GM19099 (cell line): ENCODE measurements at regions not wholly inside any gene's neighbourhood (a gene's known extent, or its start where the extent isn't known, plus 50 kb on each side); places are given as distances from the start of the nearest gene placed in this dataset.

Source experiments
- POLR2A ChIP-seq: IDR thresholded peaks from 3 replicates; pipeline ENCODE4 v1.6.1; 2011; ENCODE audit warnings: low read depth; ENCODE audit not compliant: insufficient read length; ENCODE audit errors: extremely low read depth

DNA sequence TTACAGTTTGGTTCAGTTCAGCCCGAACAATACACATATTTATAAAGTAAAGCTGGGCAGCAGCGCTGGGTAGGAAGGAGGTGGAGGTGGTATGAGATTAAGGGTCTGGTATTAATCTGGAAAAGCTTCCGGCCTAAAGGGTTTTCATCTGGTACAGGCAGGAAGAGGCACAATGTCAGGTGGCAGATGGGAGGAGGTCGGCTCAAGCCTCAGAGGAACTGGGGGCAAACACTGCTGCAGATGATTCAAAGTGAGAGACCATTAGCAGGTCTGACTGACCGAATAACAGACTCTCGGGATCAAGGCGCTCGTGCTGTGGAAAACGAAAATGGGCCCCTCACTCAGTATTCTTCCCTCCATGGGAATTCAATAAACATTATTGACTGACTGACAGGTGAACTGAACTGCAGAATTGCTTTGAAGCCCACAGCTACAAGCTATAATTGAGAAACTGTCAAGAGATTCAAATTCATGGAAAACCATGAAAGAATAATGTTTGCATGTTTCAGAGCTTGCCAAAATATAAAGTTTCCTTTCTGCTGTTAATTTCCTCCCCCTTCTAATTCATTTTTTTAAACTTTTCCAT, 75.3 kb downstream of the TMEM167A start:
- no peak for TF ChIP-seq POLR2A

GRCh38 chr5:83000922-83001321, 76.3 kb downstream of the TMEM167A start:
- TF ChIP-seq POLR2A = no peak

DNA sequence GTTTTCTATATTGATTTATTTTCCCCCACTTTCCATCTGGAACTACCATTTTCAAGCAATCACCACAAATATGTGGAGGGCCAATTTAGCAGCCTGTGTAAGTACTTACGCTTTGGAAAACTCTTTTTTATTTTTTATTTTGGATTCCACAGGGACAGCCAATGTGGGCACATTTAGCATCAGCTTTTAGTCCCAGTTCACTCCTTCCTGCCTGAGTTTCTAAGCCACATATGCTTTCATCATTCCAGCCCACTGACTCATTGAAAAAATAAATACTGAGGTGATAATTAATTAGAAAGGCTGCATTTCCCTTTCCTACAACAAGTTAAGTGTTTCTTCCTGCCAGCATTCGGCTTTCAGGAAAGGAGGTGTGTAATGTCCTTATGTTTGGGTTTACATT, 76.8 kb downstream of the TMEM167A start:
- TF ChIP-seq POLR2A = no peak

DNA sequence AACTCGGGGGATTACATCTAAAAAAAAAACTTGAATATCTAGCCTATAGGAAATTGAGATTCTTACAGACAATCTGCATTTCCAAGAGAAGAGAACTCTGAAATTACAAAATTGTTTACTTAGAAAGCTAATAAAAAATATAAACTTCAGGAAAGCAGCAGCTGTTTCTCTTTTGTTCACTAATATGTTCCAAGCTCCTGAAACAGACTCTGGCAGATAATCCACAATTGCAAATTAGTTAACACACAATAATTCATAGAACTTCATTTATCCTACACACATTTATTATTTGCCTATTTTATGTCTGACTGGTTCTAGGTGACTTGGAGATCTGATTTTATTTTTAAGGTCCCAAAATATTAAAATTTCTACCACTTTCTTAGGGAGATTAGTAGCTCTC, 83.8 kb downstream of the TMEM167A start:
- no peak for TF ChIP-seq POLR2A

DNA sequence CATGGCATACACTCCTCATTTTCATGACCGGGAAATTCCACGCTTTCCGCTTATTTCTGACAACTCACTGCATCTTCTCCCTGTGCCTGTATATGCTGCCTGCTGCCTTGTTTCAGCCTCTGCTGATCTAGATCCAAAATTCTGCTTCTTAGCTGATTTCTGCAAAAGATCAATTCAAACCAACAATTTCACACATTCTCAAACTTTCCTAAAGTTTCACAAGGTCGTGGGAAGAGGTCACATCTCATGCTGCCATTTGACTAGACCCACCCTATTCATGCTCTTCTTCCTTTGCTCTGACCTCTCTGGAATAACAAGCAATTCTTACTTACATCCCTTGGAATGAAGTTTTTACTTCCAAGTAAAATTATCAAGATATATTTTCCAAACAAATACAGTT, 84.5 kb downstream of the TMEM167A start:
- TF ChIP-seq POLR2A = no peak

DNA sequence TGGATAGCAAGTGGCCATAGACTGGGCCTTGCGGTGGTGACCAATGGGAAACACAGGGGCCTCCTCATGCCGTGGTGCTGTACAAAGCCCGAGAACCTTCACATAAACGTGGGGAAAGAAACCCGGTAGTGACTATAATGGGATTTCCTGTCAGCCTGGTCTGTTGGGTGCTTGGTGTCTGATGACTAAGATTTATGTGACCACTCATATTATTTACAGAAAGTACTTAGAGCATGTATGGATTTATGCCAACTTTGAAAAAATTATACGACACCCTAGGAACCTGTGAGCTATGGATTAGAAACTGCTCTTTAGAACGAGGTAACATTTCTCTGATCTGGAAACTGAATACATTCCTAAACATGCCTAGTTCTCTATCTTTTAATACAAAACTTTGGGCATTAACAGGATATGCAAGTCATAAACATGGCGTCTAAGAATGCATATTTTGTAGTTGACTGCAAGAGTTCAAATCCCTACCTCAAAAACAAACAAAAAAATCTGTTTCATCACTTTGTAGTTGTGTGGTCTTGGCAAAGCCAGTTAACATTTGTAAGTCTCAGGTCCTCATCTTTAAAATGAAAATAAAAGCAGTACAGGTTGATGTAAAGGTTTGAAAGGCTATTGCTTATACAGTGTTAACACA, 85.4 kb downstream of the TMEM167A start:
- TF ChIP-seq POLR2A = no peak

DNA sequence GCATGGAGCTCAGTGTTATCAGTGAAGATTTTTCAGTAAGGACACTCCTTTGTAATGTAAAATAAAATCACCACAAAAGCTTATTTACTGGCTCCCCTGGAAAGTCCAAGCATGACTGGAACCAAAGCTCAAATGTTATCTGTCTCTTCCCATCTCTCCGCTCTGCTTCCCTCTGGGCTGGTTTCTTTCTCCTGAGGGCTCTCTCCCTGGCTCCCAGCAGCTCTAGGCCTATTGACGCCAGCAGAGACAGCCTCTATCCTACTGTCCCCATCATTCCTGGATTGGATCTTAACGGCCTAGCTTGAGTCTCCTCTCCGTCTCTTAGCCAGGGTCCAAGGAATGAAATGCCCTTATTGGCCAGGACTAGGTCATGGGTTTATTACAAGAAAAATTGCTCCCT, 86.1 kb downstream of the TMEM167A start:
- no peak for TF ChIP-seq POLR2A

DNA sequence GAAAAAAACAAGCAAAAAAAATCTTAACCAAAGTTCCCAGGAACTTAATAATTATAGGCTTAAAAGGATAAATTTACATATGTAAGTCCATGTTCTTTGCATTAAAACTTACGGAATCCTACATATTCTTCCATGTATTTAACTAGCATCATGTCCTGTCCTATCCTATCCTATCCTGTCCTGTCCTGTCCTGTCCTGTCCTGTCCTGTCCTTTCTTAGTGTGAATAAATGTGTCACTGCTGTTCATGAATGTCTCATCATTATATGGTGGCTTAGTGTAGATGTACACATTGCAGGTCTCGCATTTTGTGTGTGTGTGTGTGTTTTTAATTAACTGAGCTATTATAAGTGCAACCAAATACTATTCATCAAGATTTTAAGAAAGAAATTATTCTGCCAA, 90.0 kb downstream of the TMEM167A start:
- TF ChIP-seq POLR2A = no peak

- no peak for TF ChIP-seq POLR2A
These were observed 90.8 kb downstream of the TMEM167A start for GRCh38 chr5:82986404-82986803.

DNA sequence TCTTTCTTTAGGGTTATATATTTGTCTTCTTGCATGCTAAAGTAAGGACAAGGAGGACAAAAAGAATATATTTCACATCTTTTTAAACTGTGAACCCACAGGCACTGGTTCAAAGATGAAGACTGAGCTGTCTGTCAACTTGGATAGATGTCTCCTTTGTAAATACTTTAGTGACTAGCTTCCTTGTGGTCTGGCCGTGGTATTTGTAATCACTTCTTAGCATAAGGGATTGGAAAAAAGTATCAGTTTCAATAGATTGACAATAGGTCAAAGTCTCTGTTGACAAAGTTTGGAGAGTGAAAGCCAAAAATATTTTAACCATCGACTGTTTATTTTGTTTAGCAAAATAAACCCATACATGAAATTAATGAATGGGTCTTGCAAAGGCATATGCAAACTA, 91.4 kb downstream of the TMEM167A start:
- TF ChIP-seq POLR2A = no peak

DNA sequence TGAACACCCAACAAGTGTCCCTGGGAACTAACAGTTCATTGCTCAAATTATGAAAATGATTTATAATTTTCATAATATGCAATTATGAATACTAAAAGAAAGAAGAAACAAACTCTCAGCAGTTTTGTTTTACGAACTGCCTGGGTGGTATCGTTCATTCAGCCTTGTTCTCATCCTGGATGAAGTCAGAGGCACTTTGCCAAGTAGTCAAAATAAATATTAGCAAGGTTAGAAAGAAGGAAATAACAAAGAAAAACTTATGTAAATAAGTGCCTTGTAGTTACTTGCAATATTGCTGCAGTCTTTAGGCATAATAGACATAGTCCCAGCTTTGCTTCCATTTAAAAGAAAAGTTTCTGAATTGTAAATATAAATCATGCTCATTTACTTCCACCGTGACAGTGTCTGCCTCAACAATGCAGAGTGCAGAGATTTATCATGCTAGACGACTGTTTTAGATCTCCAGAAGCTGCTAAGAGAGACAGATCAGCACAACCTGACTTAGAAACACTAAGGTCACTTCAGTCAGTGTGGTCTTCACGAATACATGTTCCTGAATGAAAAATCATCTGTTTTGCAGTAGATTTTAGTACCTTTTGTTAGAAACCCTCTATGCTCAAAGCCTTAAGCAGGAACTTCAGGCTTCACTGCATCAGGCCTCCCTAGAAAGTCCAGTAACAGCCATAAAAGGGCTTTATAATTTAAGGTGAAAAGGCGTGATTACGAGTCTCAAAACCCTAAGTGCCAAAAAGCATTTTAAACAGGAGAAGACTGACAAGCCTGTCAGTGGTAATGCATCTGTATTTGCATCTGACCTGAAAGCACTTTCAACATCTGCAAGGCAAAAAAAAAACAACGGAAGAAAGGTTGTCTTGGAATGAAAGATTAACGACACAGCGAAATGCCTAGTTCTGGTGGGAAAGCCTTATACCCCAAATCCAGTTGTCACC, 92.1 kb downstream of the TMEM167A start:
- no peak for TF ChIP-seq POLR2A

- TF ChIP-seq POLR2A = no peak
These were observed 94.3 kb downstream of the TMEM167A start for GRCh38 chr5:82982846-82983245.

DNA sequence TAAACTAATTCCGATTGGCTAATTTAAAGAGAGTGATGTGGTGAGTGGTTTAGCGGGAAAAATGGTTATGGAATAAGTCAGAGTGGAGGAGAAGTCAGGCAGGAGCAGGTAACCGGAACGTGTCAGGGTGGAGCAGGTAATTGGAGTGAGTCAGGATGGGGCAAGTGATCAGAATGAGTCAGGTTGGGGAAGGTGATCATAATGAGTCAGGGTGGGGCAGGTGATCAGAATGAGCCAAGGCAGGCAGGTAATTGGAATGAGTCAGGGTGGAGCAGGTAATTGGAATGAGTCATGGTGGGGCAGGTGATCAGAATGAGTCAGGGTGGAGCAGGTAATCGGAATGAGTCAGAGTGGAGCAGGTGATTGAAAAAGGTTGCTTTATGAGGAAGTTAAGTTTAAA, 101.4 kb downstream of the TMEM167A start:
- TF ChIP-seq POLR2A = no peak

DNA sequence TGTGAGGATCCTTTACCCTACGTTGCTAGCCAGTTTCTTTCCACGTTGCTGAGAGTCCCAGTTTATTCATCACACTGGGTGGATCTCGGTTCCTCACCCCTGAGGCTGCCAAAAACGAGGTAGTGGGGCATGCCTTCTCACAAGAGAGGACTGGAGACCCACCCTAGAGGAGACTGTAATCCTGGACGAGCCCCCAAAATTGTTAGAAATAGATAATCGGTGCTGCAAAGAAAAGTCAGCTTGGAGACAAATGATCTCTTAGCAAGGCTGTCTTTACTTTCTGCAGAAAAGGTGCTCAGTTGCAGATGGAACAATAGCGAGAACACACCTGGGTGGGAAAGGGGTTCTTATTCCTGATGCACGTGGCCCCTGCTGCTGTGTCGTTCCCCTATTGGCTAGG, 101.8 kb downstream of the TMEM167A start:
- TF ChIP-seq POLR2A = no peak

- no peak for TF ChIP-seq POLR2A
These were observed 105.3 kb downstream of the TMEM167A start for GRCh38 chr5:82971901-82972300.

DNA sequence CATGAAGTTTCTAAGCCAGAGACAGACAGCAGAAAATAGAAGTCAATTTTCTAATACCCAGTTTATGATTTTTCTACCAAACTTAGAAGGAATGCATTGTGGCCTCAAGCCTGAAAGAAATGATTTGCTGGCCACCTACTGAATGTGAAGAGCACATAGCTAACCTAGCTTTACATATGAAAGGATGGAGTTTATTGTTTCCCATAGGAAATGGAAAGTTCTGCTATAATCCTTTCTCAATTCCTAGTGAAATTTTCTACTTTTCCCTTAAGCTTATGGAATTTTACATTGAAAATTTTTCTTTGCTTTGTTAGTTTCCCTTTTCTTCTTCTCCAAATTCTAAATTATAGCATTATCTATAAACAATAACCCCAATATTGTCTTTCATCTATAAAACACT, 110.1 kb downstream of the TMEM167A start:
- TF ChIP-seq POLR2A = no peak
